GM21367 (cell line): ENCODE measurements at regions not wholly inside any gene's neighbourhood (a gene's known extent, or its start where the extent isn't known, plus 50 kb on each side); places are given as distances from the start of the nearest gene placed in this dataset.

ENCODE experiments used
- ATAC-seq: cut with Tn5 transposase; IDR thresholded peaks from one replicate; pipeline ENCODE4 v1.9.1; 2021; ENCODE audit not compliant: unreplicated experiment

DNA sequence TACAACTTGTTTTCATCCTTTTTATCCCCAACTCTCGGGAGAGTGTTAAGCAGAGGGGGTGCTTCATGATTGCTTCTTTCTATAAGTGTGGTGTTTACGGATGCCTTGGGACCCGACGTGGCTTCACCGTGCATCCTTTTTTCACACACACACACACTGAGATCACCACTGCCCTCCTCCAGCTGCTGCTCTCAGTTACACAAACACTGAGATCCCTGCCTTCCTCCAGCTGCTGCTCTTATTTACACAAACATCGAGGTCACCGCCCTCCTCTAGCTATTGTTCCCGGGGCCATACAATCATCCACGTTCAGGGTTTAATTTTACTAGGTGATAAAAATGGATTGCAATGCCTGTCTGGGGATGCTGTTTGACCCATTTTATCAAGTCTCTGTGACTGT, 155.4 kb upstream of the FAM9B start:
- no peak for ATAC-seq

DNA sequence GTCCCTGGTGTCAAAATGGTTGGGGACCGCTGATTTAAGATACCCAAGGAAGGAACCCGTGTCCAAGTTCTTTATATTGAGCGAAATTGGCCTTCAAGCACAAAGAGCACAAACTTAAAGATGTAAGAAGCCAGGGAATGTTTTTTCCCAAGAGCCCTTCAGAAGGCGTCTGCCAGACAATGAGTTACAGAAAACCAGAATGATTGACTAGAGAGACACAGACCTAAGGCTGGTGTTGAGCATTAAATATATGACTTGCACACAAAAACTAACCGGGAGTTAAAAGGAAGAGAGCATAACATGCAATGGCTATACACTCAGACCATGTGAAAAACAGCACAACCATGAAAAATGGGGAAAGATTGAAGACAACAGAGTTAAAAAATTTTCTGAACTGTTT, 157.5 kb upstream of the FAM9B start:
- no peak for ATAC-seq

DNA sequence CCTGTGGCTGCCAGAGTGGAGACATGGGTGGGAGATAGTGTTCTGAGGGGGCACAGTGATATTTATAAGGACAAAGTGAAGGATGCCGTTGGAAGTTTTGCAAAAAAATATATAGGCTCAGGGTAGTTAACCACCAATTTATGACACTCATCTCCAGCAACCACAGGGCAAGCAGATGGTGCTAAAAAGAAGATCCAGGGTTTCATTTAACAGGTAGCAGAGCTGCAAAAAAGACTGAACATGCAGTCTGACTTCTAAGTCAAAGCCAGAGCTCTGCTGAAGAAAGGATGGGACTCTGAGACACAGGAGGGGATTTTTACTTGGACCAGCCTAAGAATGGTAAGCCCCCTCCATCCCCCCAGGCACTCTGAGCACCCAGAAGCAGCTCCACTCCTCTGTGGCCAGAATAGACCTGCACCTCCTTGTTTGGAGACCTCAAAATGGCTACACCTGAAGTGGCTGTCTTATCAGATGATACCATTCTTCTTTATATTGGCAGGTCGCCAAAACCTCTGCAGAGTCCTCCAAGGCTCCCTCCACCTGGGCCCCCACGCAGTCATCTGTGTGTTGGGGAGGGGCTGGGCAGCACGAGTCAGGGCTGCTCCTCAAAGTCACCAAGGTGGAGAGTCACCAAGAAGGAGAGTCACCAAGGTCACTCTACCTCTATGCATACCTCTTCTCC, 161.4 kb upstream of the FAM9B start:
- ATAC-seq = no peak

DNA sequence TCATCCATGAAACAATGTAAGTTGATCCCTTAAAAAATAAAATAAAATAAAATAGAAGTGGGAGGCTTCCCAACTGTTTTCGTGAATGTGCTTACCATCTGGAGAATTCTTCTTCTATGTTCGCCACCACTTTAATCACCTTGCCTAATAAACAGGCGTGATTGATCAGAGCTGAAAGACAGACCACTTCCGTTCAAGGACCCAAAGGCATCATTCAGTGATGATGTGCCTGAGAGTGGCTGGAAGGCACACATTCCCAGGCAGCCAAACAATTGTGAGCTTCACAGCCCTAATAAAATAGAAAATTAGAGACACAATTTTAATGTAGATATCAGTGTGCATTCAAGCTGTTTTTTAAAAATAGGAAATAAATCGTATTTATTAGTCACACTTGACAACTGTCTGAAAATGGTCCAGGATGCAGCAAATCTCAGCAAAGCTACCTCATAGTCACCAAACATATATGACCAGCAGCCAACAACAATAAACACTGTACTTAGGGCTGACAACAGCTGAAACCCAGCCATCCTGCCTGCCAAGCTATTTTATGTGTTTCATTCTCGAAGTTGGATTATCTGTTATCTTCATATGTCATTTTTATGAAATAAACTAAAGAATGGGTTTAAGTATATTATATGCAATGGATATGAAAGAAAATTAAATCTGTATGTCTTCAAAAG, 163.2 kb upstream of the FAM9B start:
- no peak for ATAC-seq

GRCh38 chrX:9204560-9204959, 170.6 kb upstream of the FAM9B start:
- no peak for ATAC-seq

DNA sequence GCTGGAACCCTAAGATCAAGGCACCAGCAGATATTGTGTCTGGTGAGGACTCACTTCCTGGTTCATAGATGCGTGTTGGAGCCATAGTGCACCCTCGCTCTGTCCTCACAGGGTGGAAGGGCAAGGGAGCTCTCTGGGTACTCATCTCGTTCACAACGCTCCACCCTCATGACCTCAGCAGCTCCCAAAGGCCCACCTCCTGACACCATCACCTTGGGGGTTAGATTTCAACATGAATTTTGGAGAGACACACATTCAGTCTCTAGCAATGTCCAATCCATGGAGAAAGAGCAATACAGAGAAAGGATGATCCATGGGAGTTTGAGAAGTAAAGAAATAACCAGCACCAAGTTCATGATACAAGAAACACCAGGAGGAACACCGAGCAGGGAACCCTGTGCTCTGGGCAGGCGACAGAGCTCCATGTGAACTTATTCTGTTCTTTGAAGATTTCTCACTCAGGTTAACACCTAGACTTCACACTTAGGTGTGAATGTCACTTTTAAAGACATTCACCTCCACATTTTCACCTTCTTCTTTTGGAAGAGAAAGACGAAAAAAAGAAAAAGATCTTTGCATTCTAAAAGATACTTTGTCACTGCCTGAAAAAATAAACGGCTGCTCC, 171.8 kb upstream of the FAM9B start:
- no peak for ATAC-seq

DNA sequence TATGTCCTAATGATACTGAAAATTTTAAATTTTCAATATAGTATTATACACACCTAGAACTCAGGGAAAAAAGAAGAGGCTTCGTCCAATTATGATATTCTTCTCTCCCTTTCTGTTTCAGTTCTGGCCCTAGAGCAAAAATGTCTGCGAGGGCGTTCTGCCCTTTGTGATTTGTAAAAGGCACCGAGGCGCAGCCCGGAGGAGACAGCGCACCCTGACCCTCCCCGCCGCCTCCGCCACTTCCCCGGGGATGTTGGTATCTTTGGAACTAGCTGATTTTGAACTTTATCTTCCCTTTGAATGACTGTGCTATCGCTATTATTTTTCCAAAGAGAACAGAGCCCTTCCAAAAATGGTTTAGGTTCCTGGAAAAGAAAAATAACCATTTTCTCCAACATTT, 173.2 kb upstream of the FAM9B start:
- no peak for ATAC-seq

DNA sequence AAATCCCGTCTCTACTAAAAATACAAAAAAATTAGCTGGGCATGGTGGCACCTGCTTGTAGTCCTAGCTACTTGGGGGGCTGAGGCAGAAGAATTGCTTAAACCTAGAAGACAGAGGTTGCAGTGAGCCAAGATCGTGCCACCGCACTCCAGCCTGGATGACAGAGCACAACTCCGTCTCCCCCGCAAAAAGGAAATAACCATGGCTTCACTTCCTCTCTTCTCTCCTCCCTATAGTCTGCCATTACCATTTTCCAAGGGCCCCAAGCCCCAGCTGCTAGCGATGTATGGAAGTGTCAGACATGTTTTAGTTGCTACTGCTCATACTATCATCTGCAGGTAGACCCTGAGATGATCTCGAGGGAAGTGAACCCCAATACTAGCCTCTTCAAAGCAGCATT, 177.3 kb upstream of the FAM9B start:
- no peak for ATAC-seq

- ATAC-seq = no peak
Observed at GRCh38 chrX:9221781-9222180, 187.9 kb upstream of the FAM9B start.

DNA sequence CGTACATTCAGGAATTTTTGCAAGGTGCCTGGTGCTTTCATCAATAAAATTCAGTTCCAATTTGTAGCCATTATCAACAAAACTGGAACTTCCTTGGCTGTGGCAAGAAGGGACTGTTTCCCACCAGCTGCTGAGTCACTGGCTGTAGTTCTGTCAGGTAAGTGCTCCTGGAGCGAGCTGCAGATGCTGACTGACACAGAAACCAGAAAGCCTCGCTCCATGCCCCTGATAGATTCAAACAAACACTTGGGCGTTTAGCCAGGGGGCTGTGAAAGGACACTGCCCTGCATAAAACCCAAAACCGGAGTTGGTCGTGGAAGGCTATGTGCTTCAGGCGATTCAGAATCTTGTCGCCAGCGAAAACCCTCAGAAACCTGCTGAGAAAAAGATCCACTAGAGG, 188.4 kb upstream of the FAM9B start:
- no peak for ATAC-seq

- ATAC-seq = no peak
Observed at GRCh38 chrX:9227276-9227675, 193.3 kb upstream of the FAM9B start.

- no peak for ATAC-seq
Observed at GRCh38 chrX:9231491-9231890, 197.6 kb upstream of the FAM9B start.

DNA sequence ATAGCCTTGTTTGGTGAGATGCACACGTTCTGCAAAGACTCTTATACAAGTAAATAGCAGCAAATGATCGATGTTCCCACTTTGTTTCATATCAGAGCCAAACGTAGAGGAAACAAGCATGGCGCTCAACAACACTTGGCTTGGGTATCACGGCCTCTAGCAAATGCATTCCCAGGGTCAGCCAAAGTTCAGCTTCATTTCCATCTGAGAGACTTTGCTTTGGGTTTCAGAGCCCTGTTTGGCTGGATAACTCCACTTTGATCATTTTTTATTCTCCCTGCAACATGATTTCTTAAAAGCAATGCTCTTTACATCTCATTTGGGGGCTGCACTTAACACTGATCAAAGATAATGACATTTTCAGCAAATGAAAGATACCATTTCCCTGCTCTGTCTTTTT, 199.2 kb upstream of the FAM9B start:
- ATAC-seq = no peak

GRCh38 chrX:9234315-9234714, 200.4 kb upstream of the FAM9B start:
- no peak for ATAC-seq

DNA sequence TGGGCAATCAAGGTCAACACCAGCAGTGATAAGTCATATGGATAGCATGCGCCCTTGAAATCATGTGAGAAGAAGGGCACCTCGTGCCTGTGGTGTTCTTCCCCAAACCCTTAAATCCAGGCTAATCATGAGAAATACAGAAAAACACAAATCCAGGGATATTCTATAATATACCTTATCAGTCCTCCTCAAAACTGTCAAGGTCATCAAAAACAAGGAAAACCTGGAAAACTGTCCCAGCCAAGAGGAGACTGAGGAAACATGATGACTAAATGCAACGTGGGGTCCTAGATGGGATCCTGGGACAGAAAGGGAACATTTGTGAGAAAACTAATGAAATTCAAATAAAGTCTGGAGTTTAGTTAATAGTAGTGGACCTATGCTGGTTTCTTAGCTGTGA, 201.8 kb upstream of the FAM9B start:
- ATAC-seq = no peak

DNA sequence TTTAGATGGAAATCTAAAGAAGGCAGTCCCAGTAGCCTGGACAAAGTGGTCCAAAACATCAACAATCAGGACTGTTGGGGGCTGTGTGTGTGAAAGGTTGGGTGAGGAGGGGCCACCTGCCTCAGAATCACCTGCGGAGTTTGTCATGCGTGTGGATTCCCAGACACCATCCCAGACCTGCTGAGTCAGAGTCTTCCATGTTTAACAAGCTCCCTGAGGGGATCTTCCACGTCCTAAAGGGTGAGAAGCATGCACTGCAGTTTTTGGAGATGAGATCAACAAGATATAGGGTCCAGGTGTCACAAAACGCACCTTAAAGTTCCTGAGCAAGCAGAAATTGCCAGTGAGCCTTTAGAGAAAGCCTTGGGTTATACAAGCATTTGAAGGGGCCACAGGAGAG, 207.0 kb upstream of the FAM9B start:
- no peak for ATAC-seq

- no peak for ATAC-seq
Observed at GRCh38 chrX:9241427-9241826, 207.5 kb upstream of the FAM9B start.

DNA sequence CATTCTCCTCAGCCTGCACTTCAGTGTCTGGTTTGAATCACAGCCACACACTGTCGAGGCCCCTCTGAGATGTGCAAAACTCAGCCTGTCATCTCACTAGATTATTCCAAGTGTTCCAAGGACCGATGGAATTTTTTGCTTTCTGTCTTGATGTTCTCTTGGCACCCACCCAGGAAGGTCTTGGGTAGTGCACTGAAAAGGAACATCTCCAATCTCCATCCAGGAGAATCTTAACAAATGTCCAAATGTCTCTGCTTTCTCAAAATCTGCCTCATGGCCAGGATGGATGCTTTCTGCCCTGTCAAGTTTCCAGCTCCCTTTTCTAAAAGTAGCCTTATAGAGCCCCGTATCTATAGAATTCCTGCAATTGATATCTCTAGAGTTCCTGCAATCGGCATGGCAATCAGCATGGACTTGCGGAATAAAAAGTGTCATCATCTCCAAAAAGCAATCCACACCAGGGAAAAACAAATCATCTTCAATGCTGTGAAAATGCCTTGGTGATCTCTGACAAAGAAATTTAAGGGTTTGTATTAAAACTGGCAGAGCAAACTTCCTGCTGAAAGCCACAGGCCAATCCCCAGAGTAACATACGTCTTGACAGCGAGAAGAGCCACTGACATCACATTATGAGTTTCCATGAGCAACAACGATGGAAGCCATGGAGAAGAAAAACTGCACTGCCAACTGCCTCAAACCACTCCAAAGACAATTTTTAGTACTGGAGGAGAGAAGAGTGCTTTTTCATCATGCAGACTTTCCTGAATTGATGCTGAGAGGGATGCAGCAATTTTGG, 215.3 kb upstream of the FAM9B start:
- ATAC-seq = no peak

GRCh38 chrX:9252182-9252581, 212.7 kb upstream of the TBL1X start:
- ATAC-seq = no peak

GRCh38 chrX:9253211-9253610, 211.6 kb upstream of the TBL1X start:
- no peak for ATAC-seq

DNA sequence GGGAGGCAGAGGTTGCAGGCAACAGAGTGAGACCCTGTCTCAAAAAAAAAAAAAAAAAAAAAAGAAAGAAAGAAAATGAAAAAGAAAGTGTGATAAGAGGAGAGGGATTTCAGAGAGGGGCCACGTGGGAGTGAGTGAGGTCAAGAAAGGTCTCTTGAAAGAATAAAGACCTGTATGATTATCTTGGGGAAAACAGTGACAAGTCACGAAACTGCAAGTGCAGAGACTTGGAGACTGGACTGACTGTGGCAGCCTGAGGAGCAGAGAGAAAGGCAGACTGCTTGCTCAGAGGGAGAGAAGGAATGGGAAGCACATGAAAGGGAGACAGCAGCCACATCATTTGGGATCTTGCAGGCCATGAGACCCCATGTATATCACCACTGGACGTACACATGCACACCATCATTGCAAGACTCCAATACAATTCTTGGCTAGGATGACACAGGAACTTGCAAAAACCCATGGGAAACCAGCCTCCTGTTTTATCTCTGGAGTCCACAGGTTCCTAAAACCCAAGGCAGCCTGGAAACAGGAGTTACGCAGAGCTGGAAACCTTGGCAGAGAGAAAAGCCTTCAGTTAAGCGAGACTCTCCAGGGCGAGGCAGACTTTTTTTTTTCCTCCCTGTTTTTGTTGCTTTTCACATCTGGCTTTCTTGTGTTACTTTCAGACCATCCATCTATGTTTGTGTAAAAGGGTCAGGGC, 207.0 kb upstream of the TBL1X start:
- ATAC-seq = no peak
